HFF-Myc (cell line): ENCODE measurements at regions not wholly inside any gene's neighbourhood (a gene's known extent, or its start where the extent isn't known, plus 50 kb on each side); places are given as distances from the start of the nearest gene placed in this dataset.
"Not testable (repeated sequence)": the region's sequence is repeated elsewhere in the genome, so short reads cannot be mapped to it uniquely, and the experiment has no call there.

ENCODE experiments used
- DNase-seq: peaks from one replicate; pipeline ENCODE4 v3.0.0-alpha.2; 2011; ENCODE audit warnings: low read depth; ENCODE audit errors: extremely low read depth
- H3K4me3 ChIP-seq: replicated peaks from 2 replicates; pipeline ENCODE4 v1.5.1; 2011; ENCODE audit warnings: low read depth, mild to moderate bottlenecking, control low read depth, low read length
- CTCF ChIP-seq: IDR thresholded peaks from 2 replicates; pipeline ENCODE4 v1.5.1; 2012; ENCODE audit warnings: mild to moderate bottlenecking, low read depth, low read length, control low read depth; ENCODE audit errors: missing control alignments

- H3K4me3 ChIP-seq, result no peak overlapping the region
- no peak for TF ChIP-seq CTCF
- DNase-seq, result no peak
Measured at GRCh38 chr12:82619644-82620043, 67.1 kb upstream of the TMTC2 start.

- H3K4me3 ChIP-seq, result no peak overlapping the region
- TF ChIP-seq CTCF, result no peak
- DNase-seq, result no peak
Measured at GRCh38 chr12:82620917-82621316, 65.8 kb upstream of the TMTC2 start.

- no peak overlapping the region for H3K4me3 ChIP-seq
- DNase-seq, result no peak
- TF ChIP-seq CTCF, result no peak
Measured at GRCh38 chr12:82625523-82625922, 61.2 kb upstream of the TMTC2 start.

- DNase-seq, result no peak
- H3K4me3 ChIP-seq, result no peak overlapping the region
- TF ChIP-seq CTCF, result peak; percentile 35
Measured at GRCh38 chr12:82627799-82628198, 58.9 kb upstream of the TMTC2 start.

GRCh38 chr12:82634495-82635258, 52.0 kb upstream of the TMTC2 start:
- DNase-seq, H3K4me3 ChIP-seq: not testable (repeated sequence)

- TF ChIP-seq CTCF, result no peak
- DNase-seq, result no peak
- no peak overlapping the region for H3K4me3 ChIP-seq
Measured at GRCh38 chr12:82635263-82635662, 51.4 kb upstream of the TMTC2 start.
